Sigmoid colon (tissue), 3 donors: ENCODE measurements at regions not wholly inside any gene's neighbourhood (a gene's known extent, or its start where the extent isn't known, plus 50 kb on each side); places are given as distances from the start of the nearest gene placed in this dataset.
"Not testable (repeated sequence)": the region's sequence is repeated elsewhere in the genome, so short reads cannot be mapped to it uniquely, and the experiment has no call there.

Experiments used
- POLR2A ChIP-seq, 2 donors: fragments of 450-650 bp; IDR thresholded peaks; one replicate each; pipeline ENCODE4 v1.6.1; 2016; ENCODE audit warnings: antibody characterized with exemption in 2 of 2, mild to moderate bottlenecking in 2 of 2, moderate library complexity in 2 of 2
- TF ChIP-seq, protein P1 (sequence below), 4 experiments: fragments of 450-650 bp in 3 of 4; fragments of 200-600 bp in 1 of 4; IDR thresholded peaks; one replicate each; pipeline ENCODE4 v1.5.1; 2016 to 2019; ENCODE audit warnings: antibody characterized with exemption in 4 of 4, mild to moderate bottlenecking in 3 of 4, moderate library complexity in 2 of 4

DNA sequence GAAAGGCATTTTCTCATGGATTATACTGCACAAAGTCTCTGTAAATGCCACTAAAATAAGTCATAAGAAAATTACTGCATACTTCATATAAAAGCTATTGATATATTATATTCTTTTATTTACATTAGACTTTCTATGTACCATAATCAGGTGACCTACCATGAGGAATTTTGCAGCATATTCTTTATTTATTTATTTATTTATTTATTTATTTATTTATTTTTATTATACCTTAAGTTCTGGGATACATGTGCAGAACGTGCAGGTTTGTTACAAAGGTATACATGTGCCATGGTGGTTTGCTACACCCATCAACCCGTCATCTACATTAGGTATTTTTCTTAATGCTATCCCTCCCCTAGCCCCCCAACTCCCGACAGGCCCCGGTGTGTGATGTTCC is 596.2 kb downstream of the CHSY3 start:
- TF ChIP-seq POLR2A (IDR thresholded peaks at IDR 0.05): not testable (repeated sequence)
- TF ChIP-seq, protein P1, sequence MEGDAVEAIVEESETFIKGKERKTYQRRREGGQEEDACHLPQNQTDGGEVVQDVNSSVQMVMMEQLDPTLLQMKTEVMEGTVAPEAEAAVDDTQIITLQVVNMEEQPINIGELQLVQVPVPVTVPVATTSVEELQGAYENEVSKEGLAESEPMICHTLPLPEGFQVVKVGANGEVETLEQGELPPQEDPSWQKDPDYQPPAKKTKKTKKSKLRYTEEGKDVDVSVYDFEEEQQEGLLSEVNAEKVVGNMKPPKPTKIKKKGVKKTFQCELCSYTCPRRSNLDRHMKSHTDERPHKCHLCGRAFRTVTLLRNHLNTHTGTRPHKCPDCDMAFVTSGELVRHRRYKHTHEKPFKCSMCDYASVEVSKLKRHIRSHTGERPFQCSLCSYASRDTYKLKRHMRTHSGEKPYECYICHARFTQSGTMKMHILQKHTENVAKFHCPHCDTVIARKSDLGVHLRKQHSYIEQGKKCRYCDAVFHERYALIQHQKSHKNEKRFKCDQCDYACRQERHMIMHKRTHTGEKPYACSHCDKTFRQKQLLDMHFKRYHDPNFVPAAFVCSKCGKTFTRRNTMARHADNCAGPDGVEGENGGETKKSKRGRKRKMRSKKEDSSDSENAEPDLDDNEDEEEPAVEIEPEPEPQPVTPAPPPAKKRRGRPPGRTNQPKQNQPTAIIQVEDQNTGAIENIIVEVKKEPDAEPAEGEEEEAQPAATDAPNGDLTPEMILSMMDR (IDR thresholded peaks at IDR 0.05): not testable (repeated sequence)
